HEK293 (cell line): ENCODE measurements at regions not wholly inside any gene's neighbourhood (a gene's known extent, or its start where the extent isn't known, plus 50 kb on each side); places are given as distances from the start of the nearest gene placed in this dataset.

ENCODE experiments used
- CTCF ChIA-PET: fragments of 350-600 bp; formaldehyde crosslinking; extraction: SDS; loops from one replicate; lab custom pipeline; 2021; ENCODE audit warnings: antibody characterized with exemption; lab: Yijun Ruan, JAX
- POLR2A ChIA-PET: fragments of 300-600 bp; formaldehyde crosslinking; extraction: SDS; loops from one replicate; lab custom pipeline; 2020; ENCODE audit warnings: antibody characterized with exemption, inconsistent platforms; lab: Yijun Ruan, JAX
- H3K27ac ChIP-seq: fragments of 200-500 bp; sonication (Bioruptor generic); 2 replicates; pipeline ENCODE4 v1.5.1; 2014; ENCODE audit warnings: low read depth, low read length, control low read depth, inconsistent platforms; ENCODE audit errors: extremely low read depth
- H3K36me3 ChIP-seq, 2 experiments: fragments of 200-500 bp in 1 of 2; sonication (Bioruptor generic) in 1 of 2; 1 replicate in 1 of 2; 2 replicates in 1 of 2; pipeline ENCODE4 v1.5.1; 2014 to 2017; ENCODE audit warnings: inconsistent platforms in 2 of 2, low read length in 2 of 2; ENCODE audit not compliant: control insufficient read depth in 2 of 2, insufficient read depth in 1 of 2
- H3K4me1 ChIP-seq: fragments of 200-500 bp; sonication (Bioruptor generic); 2 replicates; pipeline ENCODE4 v1.5.1; 2014; ENCODE audit warnings: mild to moderate bottlenecking, low read length, inconsistent platforms; ENCODE audit not compliant: control insufficient read depth, insufficient read depth
- H3K4me3 ChIP-seq: 2 replicates; pipeline ENCODE4 v1.5.1; 2011; ENCODE audit warnings: low read depth, mild to moderate bottlenecking, control low read depth, low read length, moderate library complexity
- H3K9me3 ChIP-seq: fragments of 200-500 bp; sonication (Bioruptor generic); 2 replicates; pipeline ENCODE4 v1.5.1; 2014; ENCODE audit warnings: low read depth, low read length, inconsistent platforms; ENCODE audit not compliant: control insufficient read depth, insufficient read depth
- GLIS2 ChIP-seq: fragments of 450-650 bp; formaldehyde crosslinking; IDR thresholded peaks from 2 replicates; pipeline ENCODE4 v1.5.1; 2016; ENCODE audit warnings: missing biosample characterization, missing genetic modification characterization
- MZF1 ChIP-seq: fragments of 450-650 bp; formaldehyde crosslinking; IDR thresholded peaks from 2 replicates; pipeline ENCODE4 v1.5.1; 2017; ENCODE audit warnings: missing biosample characterization, missing genetic modification characterization, borderline replicate concordance
- PBX3 ChIP-seq: sonication (generic); formaldehyde crosslinking; IDR thresholded peaks from 2 replicates; pipeline ENCODE4 v1.8.1; 2022; ENCODE audit warnings: mild to moderate bottlenecking, moderate library complexity, missing genetic modification reagents
- PRDM1 ChIP-seq: fragments of 450-650 bp; formaldehyde crosslinking; IDR thresholded peaks from 2 replicates; pipeline ENCODE4; 2016; ENCODE audit warnings: missing biosample characterization, missing genetic modification characterization
- SP3 ChIP-seq: fragments of 450-650 bp; formaldehyde crosslinking; IDR thresholded peaks from 2 replicates; pipeline ENCODE4 v1.5.1; 2016; ENCODE audit warnings: missing biosample characterization, missing genetic modification characterization
- ZBTB26 ChIP-seq: fragments of 450-650 bp; formaldehyde crosslinking; optimal IDR thresholded peaks from 2 replicates; pipeline ENCODE3; 2016; ENCODE audit warnings: missing biosample characterization, mild to moderate bottlenecking, missing genetic modification characterization
- ZBTB48 ChIP-seq: fragments of 450-650 bp; formaldehyde crosslinking; IDR thresholded peaks from 2 replicates; pipeline ENCODE4 v1.5.1; 2016; ENCODE audit warnings: missing biosample characterization, missing genetic modification characterization
- ZBTB49 ChIP-seq: fragments of 450-650 bp; formaldehyde crosslinking; IDR thresholded peaks from 2 replicates; pipeline ENCODE4 v1.5.1; 2016; ENCODE audit warnings: missing biosample characterization, missing genetic modification characterization, low read depth
- ZNF10 ChIP-seq: fragments of 450-650 bp; formaldehyde crosslinking; IDR thresholded peaks from 2 replicates; pipeline ENCODE4 v1.5.1; 2017; ENCODE audit warnings: missing biosample characterization, missing genetic modification characterization
- ZNF114 ChIP-seq: fragments of 450-650 bp; formaldehyde crosslinking; IDR thresholded peaks from 2 replicates; pipeline ENCODE4 v1.5.0; 2017; ENCODE audit warnings: missing biosample characterization, missing genetic modification characterization
- ZNF132 ChIP-seq: fragments of 450-650 bp; formaldehyde crosslinking; IDR thresholded peaks from 2 replicates; pipeline ENCODE4 v1.5.1; 2017; ENCODE audit warnings: missing biosample characterization, missing genetic modification characterization, borderline replicate concordance
- ZNF23 ChIP-seq: fragments of 450-650 bp; formaldehyde crosslinking; IDR thresholded peaks from 2 replicates; pipeline ENCODE4 v1.5.1; 2016; ENCODE audit warnings: missing biosample characterization, missing genetic modification characterization, borderline replicate concordance
- ZNF302 ChIP-seq: fragments of 450-650 bp; formaldehyde crosslinking; IDR thresholded peaks from 2 replicates; pipeline ENCODE4 v1.5.1; 2016; ENCODE audit warnings: missing biosample characterization, missing genetic modification characterization, low read depth
- ZNF335 ChIP-seq: fragments of 450-650 bp; formaldehyde crosslinking; conservative IDR thresholded peaks from 2 replicates; pipeline ENCODE4 v1.5.1; 2016; ENCODE audit warnings: missing biosample characterization, missing genetic modification characterization
- ZNF394 ChIP-seq: fragments of 450-650 bp; formaldehyde crosslinking; IDR thresholded peaks from 2 replicates; pipeline ENCODE4 v1.5.1; 2016; ENCODE audit warnings: missing biosample characterization, missing genetic modification characterization, mild to moderate bottlenecking, moderate library complexity, borderline replicate concordance
- ZNF404 ChIP-seq: fragments of 450-650 bp; formaldehyde crosslinking; IDR thresholded peaks from 2 replicates; pipeline ENCODE4 v1.5.1; 2017; ENCODE audit warnings: missing biosample characterization, missing genetic modification characterization
- ZNF488 ChIP-seq: fragments of 450-650 bp; formaldehyde crosslinking; IDR thresholded peaks from 2 replicates; pipeline ENCODE4 v1.5.1; 2016; ENCODE audit warnings: missing biosample characterization, missing genetic modification characterization
- ZNF548 ChIP-seq: fragments of 450-650 bp; formaldehyde crosslinking; IDR thresholded peaks from 2 replicates; pipeline ENCODE4 v1.5.1; 2016; ENCODE audit warnings: missing biosample characterization, missing genetic modification characterization
- ZNF629 ChIP-seq: fragments of 450-650 bp; formaldehyde crosslinking; IDR thresholded peaks from 2 replicates; pipeline ENCODE4 v1.5.1; 2017; ENCODE audit warnings: missing biosample characterization, missing genetic modification characterization
- ZNF654 ChIP-seq: fragments of 450-650 bp; formaldehyde crosslinking; IDR thresholded peaks from 2 replicates; pipeline ENCODE4 v1.5.1; 2016; ENCODE audit warnings: low read depth, missing biosample characterization, missing genetic modification characterization
- ZNF660 ChIP-seq: fragments of 450-650 bp; IDR thresholded peaks from 2 replicates; pipeline ENCODE4 v1.5.1; 2018; ENCODE audit warnings: missing biosample characterization, mild to moderate bottlenecking, missing genetic modification characterization
- ZNF830 ChIP-seq: fragments of 450-650 bp; IDR thresholded peaks from 2 replicates; pipeline ENCODE4 v1.5.0; 2018; ENCODE audit warnings: missing biosample characterization, missing genetic modification characterization, low read depth, mild to moderate bottlenecking, moderate library complexity
- ZSCAN4 ChIP-seq: fragments of 450-650 bp; formaldehyde crosslinking; IDR thresholded peaks from 2 replicates; pipeline ENCODE4 v1.5.1; 2017; ENCODE audit warnings: missing biosample characterization, missing genetic modification characterization

GRCh38 chr1:29540801-29541357 is 304.6 kb downstream of the PTPRU start (continued):
- no peak for TF ChIP-seq ZNF335 (tag by site-specific recombination)
- no peak for TF ChIP-seq ZNF548
- no peak for TF ChIP-seq ZNF488

GRCh38 chr1:29539971-29540370 is 303.6 kb downstream of the PTPRU start:
- TF ChIP-seq ZNF114 (tag by site-specific recombination) (no peak), ZBTB48 (tag by site-specific recombination) (no peak), ZNF394 (no peak), ZSCAN4 (no peak), ZNF132 (tag by site-specific recombination) (no peak), ZBTB26 (tag by site-specific recombination) (no peak), GLIS2 (tag by site-specific recombination) (no peak), SP3 (tag by site-specific recombination) (no peak), ZNF830 (tag by site-specific recombination) (no peak)
- Histone ChIP-seq H3K4me3 (no peak overlapping the region), H3K27ac (no peak overlapping the region), H3K36me3 (no peaks in the 10 kb centered on the region), H3K4me1 (no peaks in the 10 kb centered on the region), H3K9me3 (no peaks in the 10 kb centered on the region)
- POLR2A ChIA-PET = no interaction called here
- CTCF ChIA-PET = no interaction called here

- no peaks in the 10 kb centered on the region for H3K9me3 ChIP-seq
- H3K27ac ChIP-seq = no peak overlapping the region
- no peaks in the 10 kb centered on the region for H3K36me3 ChIP-seq
- CTCF ChIA-PET = no interaction called here
- TF ChIP-seq ZNF660 (tag by site-specific recombination) (no peak), ZBTB49 (tag by site-specific recombination) (no peak), ZNF10 (tag by site-specific recombination) (no peak), PRDM1 (tag by site-specific recombination) (no peak), ZNF629 (no peak), MZF1 (tag by site-specific recombination) (no peak), PBX3 (CRISPR knock-in tag) (no peak), ZNF404 (no peak), ZNF302 (no peak), ZNF654 (tag by site-specific recombination) (no peak), ZNF23 (tag by site-specific recombination) (no peak)
- TF ChIP-seq, all 188 proteins: peak for 0
- no peaks in the 10 kb centered on the region for H3K4me1 ChIP-seq
- POLR2A ChIA-PET = no interaction called here
- H3K4me3 ChIP-seq = no peak overlapping the region
Observed at GRCh38 chr1:29538586-29538985, 302.3 kb downstream of the PTPRU start.
